ENCODE measurements at regions not wholly inside any gene's neighbourhood (a gene's known extent, or its start where the extent isn't known, plus 50 kb on each side); places are given as distances from the start of the nearest gene placed in this dataset.

- DNase-seq, result no peak
- WGBS, 2 donors, result 82 to 83% methylated on average over 4 of the region's 4 CpGs
- no peaks in the 10 kb centered on the region for H3K4me1 ChIP-seq
- TF ChIP-seq CTCF (IDR thresholded peaks at IDR 0.05), result no peak
- no peak for TF ChIP-seq POLR2A (IDR thresholded peaks at IDR 0.05)
- H3K27me3 ChIP-seq, result no peaks in the 10 kb centered on the region
- no peaks in the 10 kb centered on the region for H3K36me3 ChIP-seq
- no peak overlapping the region for H3K4me3 ChIP-seq (replicated peaks in 1 of 3)
- intact Hi-C loops (cut with DNase I), result no loop called here
- H3K9me3 ChIP-seq, result no peaks in the 10 kb centered on the region
- H3K27ac ChIP-seq, result no peak overlapping the region
Observed at GRCh38 chr12:28869197-28869596, 279.9 kb upstream of the FAR2 start.

- Histone ChIP-seq H3K27ac (no peak overlapping the region), H3K4me1 (no peaks in the 10 kb centered on the region), H3K9me3 (no peaks in the 10 kb centered on the region), H3K4me3 (replicated peaks in 1 of 3) (no peak overlapping the region), H3K36me3 (no peaks in the 10 kb centered on the region), H3K27me3 (no peaks in the 10 kb centered on the region)
- TF ChIP-seq CTCF (IDR thresholded peaks at IDR 0.05) (no peak), POLR2A (IDR thresholded peaks at IDR 0.05) (no peak)
- intact Hi-C loops (cut with DNase I), result no loop called here
- 62 to 67% methylated on average over 3 of the region's 3 CpGs for WGBS, 2 donors
- no peak for DNase-seq
Observed at GRCh38 chr12:28870839-28871440, 278.1 kb upstream of the FAR2 start.

- peak in 4 of 6 experiments; percentile 31 to 61 (median 51) for TF ChIP-seq CTCF (IDR thresholded peaks at IDR 0.05)
- no peak for TF ChIP-seq POLR2A (IDR thresholded peaks at IDR 0.05)
- no peaks in the 10 kb centered on the region for H3K36me3 ChIP-seq
- H3K27me3 ChIP-seq, result no peaks in the 10 kb centered on the region
- H3K4me3 ChIP-seq (replicated peaks in 1 of 3), result no peak overlapping the region
- intact Hi-C loops (cut with DNase I), result no loop called here
- peak; percentile 4 to 27 for DNase-seq
- no peak overlapping the region for H3K27ac ChIP-seq
- no peaks in the 10 kb centered on the region for H3K4me1 ChIP-seq
- H3K9me3 ChIP-seq, result no peaks in the 10 kb centered on the region
- 44 to 54% methylated on average over 7 of the region's 7 CpGs for WGBS, 2 donors
Observed at GRCh38 chr12:28872654-28873268, 276.3 kb upstream of the FAR2 start.

- no peaks in the 10 kb centered on the region for H3K27me3 ChIP-seq
- no peaks in the 10 kb centered on the region for H3K9me3 ChIP-seq
- 53 to 57% methylated on average over 3 of the region's 3 CpGs for WGBS, 2 donors
- no peaks in the 10 kb centered on the region for H3K36me3 ChIP-seq
- no peak for DNase-seq
- no peaks in the 10 kb centered on the region for H3K4me1 ChIP-seq
- TF ChIP-seq POLR2A (IDR thresholded peaks at IDR 0.05), result no peak
- TF ChIP-seq CTCF (IDR thresholded peaks at IDR 0.05), result no peak
- H3K4me3 ChIP-seq (replicated peaks in 1 of 3), result no peak overlapping the region
- intact Hi-C loops (cut with DNase I), result loop anchor here (5.0 kb wide), 1 partner anchor 123 kb away; no protein-coding TSS in a partner anchor
- no peak overlapping the region for H3K27ac ChIP-seq
Observed at GRCh38 chr12:28874758-28875157, 274.3 kb upstream of the FAR2 start.

GRCh38 chr12:28876196-28876798 lies 272.8 kb upstream of the FAR2 start:
- Histone ChIP-seq H3K4me3 (replicated peaks in 1 of 3) (no peak overlapping the region), H3K27me3 (no peaks in the 10 kb centered on the region), H3K4me1 (no peaks in the 10 kb centered on the region), H3K36me3 (no peaks in the 10 kb centered on the region), H3K27ac (no peak overlapping the region), H3K9me3 (no peaks in the 10 kb centered on the region)
- intact Hi-C loops (cut with DNase I), result loop anchor here (5.0 kb wide), 1 partner anchor 121 kb away; no protein-coding TSS in a partner anchor
- DNase-seq, result no peak
- 24 to 33% methylated on average over 4 of the region's 4 CpGs for whole genome bisulfite sequencing, 2 donors
- TF ChIP-seq POLR2A (IDR thresholded peaks at IDR 0.05) (no peak), CTCF (IDR thresholded peaks at IDR 0.05) (no peak)
